Activated CD4-positive, alpha-beta T cell treated with anti-CD3 and anti-CD28 coated beads for 36 hours (primary cell): ENCODE measurements at regions not wholly inside any gene's neighbourhood (a gene's known extent, or its start where the extent isn't known, plus 50 kb on each side); places are given as distances from the start of the nearest gene placed in this dataset.
"Not testable (repeated sequence)": the region's sequence is repeated elsewhere in the genome, so short reads cannot be mapped to it uniquely, and the experiment has no call there.

ENCODE experiments used
- ATAC-seq: fragments of 200-7000 bp; cut with Tn5 transposase; one replicate; pipeline ENCODE4 v1.10.0; 2021; ENCODE audit warnings: mild to moderate bottlenecking, moderate library complexity
- CTCF ChIA-PET: fragments of 350-600 bp; sonication (Branson Sonifier 250); formaldehyde crosslinking; loops from one replicate; lab custom pipeline; 2021; ENCODE audit warnings: antibody characterized with exemption; lab: Charles Lee
- POLR2A ChIA-PET: fragments of 350-600 bp; sonication (Branson Sonifier 250); formaldehyde crosslinking; loops from one replicate; lab custom pipeline; 2021; ENCODE audit warnings: antibody characterized with exemption, inconsistent platforms; lab: Charles Lee
- DNase-seq: peaks from one replicate; pipeline ENCODE4 v3.0.0-alpha.2; 2020
- H3K27ac Mint-ChIP-seq: one replicate; pipeline ENCODE4 v1.8.0; 2021; ENCODE audit warnings: mixed read lengths
- H3K27me3 Mint-ChIP-seq: one replicate; pipeline ENCODE4 v1.8.0; 2021; ENCODE audit warnings: mixed read lengths
- H3K36me3 Mint-ChIP-seq: one replicate; pipeline ENCODE4 v1.8.0; 2021; ENCODE audit warnings: low read depth, mixed read lengths
- H3K4me1 Mint-ChIP-seq: one replicate; pipeline ENCODE4 v1.8.0; 2021; ENCODE audit warnings: mixed read lengths
- H3K4me3 Mint-ChIP-seq: one replicate; pipeline ENCODE4 v1.8.0; 2021; ENCODE audit warnings: mild to moderate bottlenecking, moderate library complexity, mixed read lengths
- H3K9me3 Mint-ChIP-seq: one replicate; pipeline ENCODE4 v1.8.0; 2021; ENCODE audit warnings: low read depth, mixed read lengths
- intact Hi-C, 2 experiments: fragments of 100-400 bp; cut with DNase I in 1 of 2; cut with micrococcal nuclease in 1 of 2; formaldehyde crosslinking; loops; one replicate each; pipeline versions ENCODE4 v1.14.2 to v1.15.1; 2022 to 2024; cut with DNase I, micrococcal nuclease

GRCh38 chr7:150000780-150001599 lies 127.2 kb downstream of the ATP6V0E2 start:
- CTCF ChIA-PET, ATAC-seq: not testable (repeated sequence)
- intact Hi-C loops = loop anchor here in 1 of 2 experiments (1.0 kb wide), 1 partner anchor 118 kb away; no protein-coding TSS in a partner anchor

GRCh38 chr7:150003304-150003810 lies 129.6 kb downstream of the ATP6V0E2 start:
- Mint-ChIP-seq H3K27me3 (no peaks in the 10 kb centered on the region), H3K9me3 (no peaks in the 10 kb centered on the region), H3K4me3 (no peak overlapping the region), H3K4me1 (no peaks in the 10 kb centered on the region), H3K36me3 (no peaks in the 10 kb centered on the region), H3K27ac (no peak overlapping the region)
- no peak for DNase-seq
- POLR2A ChIA-PET = no interaction called here
- intact Hi-C loops = no loop called here
- ATAC-seq = no peak
- CTCF ChIA-PET = no interaction called here

More at GRCh38 chr7:150000780-150001599, 127.2 kb downstream of the ATP6V0E2 start:
- peak; percentile 46 for DNase-seq
- H3K27me3 Mint-ChIP-seq, H3K27ac Mint-ChIP-seq, H3K4me1 Mint-ChIP-seq, H3K36me3 Mint-ChIP-seq, POLR2A ChIA-PET, H3K9me3 Mint-ChIP-seq, H3K4me3 Mint-ChIP-seq: not testable (repeated sequence)

DNA sequence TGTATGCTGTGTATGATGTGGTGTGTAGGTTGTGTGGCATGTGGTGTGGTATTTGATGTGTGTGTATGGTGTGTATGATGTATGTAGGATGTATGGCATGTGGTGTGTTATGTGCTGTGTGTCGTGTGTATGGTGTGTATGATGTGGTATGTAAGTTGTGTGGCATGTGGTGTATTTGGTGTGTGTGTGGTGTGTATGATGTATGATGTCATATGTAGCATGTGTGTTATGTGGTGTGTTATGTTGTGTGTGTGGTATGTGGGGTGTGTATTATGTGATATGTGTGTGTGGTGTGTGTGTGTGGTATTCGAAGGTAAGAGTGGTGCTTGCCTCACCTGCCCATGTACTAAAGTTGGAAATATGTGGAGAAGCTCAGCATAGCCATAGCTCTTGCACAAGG lies 130.2 kb downstream of the ATP6V0E2 start:
- intact Hi-C loops, CTCF ChIA-PET, H3K27ac Mint-ChIP-seq, H3K4me1 Mint-ChIP-seq, H3K36me3 Mint-ChIP-seq, ATAC-seq, H3K27me3 Mint-ChIP-seq, POLR2A ChIA-PET, H3K4me3 Mint-ChIP-seq, H3K9me3 Mint-ChIP-seq, DNase-seq: not testable (repeated sequence)

- H3K4me3 Mint-ChIP-seq, intact Hi-C loops, ATAC-seq, DNase-seq, H3K4me1 Mint-ChIP-seq, POLR2A ChIA-PET, H3K27me3 Mint-ChIP-seq, H3K9me3 Mint-ChIP-seq, CTCF ChIA-PET, H3K27ac Mint-ChIP-seq, H3K36me3 Mint-ChIP-seq: not testable (repeated sequence)
These were observed 131.1 kb downstream of the ATP6V0E2 start for GRCh38 chr7:150004843-150005242.

GRCh38 chr7:150009620-150010303 lies 136.0 kb downstream of the ATP6V0E2 start:
- H3K27ac Mint-ChIP-seq, CTCF ChIA-PET, H3K4me1 Mint-ChIP-seq: not testable (repeated sequence)

DNA sequence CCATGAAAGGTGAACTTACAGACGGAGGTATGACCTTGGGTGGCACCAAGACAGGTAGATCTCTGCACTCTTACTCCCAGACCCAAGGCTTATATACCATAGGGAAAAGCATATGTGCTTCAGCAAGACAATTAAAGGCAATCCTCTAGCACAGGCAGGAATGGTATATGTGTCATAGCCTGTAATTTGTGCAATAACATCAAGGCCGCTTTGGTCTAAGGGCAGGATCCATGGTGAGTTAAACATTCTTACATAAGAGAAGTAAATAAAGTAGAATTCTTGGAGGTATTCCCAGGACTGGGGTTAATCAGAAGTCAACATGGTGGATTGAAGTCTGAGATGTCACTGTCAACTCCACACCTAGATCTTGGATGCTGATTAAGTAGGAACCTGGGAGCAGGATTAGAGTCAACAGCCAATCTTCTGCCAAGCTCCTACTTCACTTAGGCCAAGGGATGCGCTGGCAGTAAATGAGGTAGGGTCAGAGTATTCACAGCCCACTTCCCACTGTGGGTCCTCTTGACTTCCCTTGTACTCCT lies 143.0 kb downstream of the ATP6V0E2 start:
- H3K9me3 Mint-ChIP-seq, ATAC-seq, H3K4me3 Mint-ChIP-seq, H3K4me1 Mint-ChIP-seq, H3K36me3 Mint-ChIP-seq, POLR2A ChIA-PET, H3K27me3 Mint-ChIP-seq, intact Hi-C loops, CTCF ChIA-PET, H3K27ac Mint-ChIP-seq, DNase-seq: not testable (repeated sequence)

More at GRCh38 chr7:150009620-150010303, 136.0 kb downstream of the ATP6V0E2 start:
- DNase-seq, ATAC-seq, intact Hi-C loops, H3K4me3 Mint-ChIP-seq, POLR2A ChIA-PET, H3K36me3 Mint-ChIP-seq, H3K9me3 Mint-ChIP-seq, H3K27me3 Mint-ChIP-seq: not testable (repeated sequence)

DNA sequence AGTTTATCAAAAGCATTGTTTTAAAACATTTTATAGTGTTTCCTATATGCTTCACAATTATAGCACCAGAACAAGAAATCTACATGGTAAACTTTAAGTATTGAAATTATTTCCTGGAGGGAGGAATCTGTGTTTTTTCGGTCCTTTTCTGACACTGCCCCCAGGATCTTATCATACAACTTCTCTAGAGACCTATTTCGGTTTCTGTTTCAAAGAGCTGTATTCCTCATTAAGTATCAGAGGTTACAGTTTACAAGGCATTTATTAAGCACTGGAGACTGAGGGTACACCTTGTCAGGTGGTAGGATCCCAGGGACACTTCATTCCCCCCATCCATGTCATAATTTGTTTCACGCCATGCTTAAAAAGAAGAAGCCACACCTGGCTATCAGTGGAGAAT lies 146.4 kb downstream of the ATP6V0E2 start:
- H3K4me1 Mint-ChIP-seq, CTCF ChIA-PET, H3K27me3 Mint-ChIP-seq, intact Hi-C loops, H3K4me3 Mint-ChIP-seq, POLR2A ChIA-PET, H3K9me3 Mint-ChIP-seq, ATAC-seq, H3K27ac Mint-ChIP-seq, DNase-seq, H3K36me3 Mint-ChIP-seq: not testable (repeated sequence)

- H3K9me3 Mint-ChIP-seq, CTCF ChIA-PET, H3K4me1 Mint-ChIP-seq: not testable (repeated sequence)
These were observed 151.1 kb downstream of the ATP6V0E2 start for GRCh38 chr7:150024550-150025490.

GRCh38 chr7:150025802-150026201 lies 152.0 kb downstream of the ATP6V0E2 start:
- H3K27ac Mint-ChIP-seq, H3K9me3 Mint-ChIP-seq, CTCF ChIA-PET, POLR2A ChIA-PET, H3K4me1 Mint-ChIP-seq, ATAC-seq, DNase-seq, H3K36me3 Mint-ChIP-seq, H3K4me3 Mint-ChIP-seq, H3K27me3 Mint-ChIP-seq, intact Hi-C loops: not testable (repeated sequence)

More at GRCh38 chr7:150024550-150025490, 151.1 kb downstream of the ATP6V0E2 start:
- H3K36me3 Mint-ChIP-seq, H3K4me3 Mint-ChIP-seq, DNase-seq, ATAC-seq, intact Hi-C loops, H3K27ac Mint-ChIP-seq, H3K27me3 Mint-ChIP-seq, POLR2A ChIA-PET: not testable (repeated sequence)

- DNase-seq, H3K27ac Mint-ChIP-seq, H3K4me3 Mint-ChIP-seq, H3K36me3 Mint-ChIP-seq, H3K27me3 Mint-ChIP-seq, intact Hi-C loops, H3K4me1 Mint-ChIP-seq, ATAC-seq, H3K9me3 Mint-ChIP-seq, CTCF ChIA-PET, POLR2A ChIA-PET: not testable (repeated sequence)
These were observed 154.7 kb downstream of the ATP6V0E2 start for GRCh38 chr7:150028344-150029012.
